ENCODE measurements at regions not wholly inside any gene's neighbourhood (a gene's known extent, or its start where the extent isn't known, plus 50 kb on each side); places are given as distances from the start of the nearest gene placed in this dataset.

DNA sequence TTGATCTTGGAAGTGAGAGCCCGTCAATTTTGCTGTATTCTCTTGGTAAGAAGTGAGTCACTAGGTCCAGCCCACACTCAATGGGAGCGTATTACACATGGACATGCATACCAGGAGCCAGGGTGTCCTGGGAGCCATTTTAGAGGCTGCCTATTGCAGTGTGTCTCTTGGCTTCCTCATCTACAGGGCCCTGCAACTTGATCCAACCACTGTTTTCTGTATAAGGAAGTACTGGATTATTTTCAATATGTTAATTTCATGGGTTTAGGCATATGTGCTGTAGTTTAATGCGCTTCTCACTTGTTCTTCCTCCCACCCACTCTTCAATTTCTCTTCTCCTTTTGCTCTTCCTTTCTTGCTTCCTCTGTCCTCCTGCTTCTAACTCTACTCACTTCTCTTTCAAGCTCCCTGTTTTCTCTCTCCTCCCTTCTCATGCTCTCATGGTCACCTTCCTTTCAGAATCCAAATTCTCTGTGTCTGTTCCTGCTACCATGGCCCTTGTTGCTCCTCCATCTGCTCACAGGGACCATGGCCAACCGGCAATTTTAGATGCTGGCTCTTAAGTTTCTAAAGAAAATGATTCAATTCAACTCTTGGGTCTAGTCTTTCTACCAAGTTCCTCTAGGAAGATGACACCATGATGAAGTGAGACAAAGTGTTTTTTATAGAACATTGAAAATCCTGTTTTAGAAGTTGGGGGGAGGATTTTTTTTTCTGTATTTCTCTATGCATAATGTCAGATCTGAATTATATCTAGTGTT, 152.0 kb upstream of the ZEB2 start:
- H3K27ac Mint-ChIP-seq: no peak overlapping the region
- DNase-seq (ENCODE audit: low spot score, unreplicated experiment): no peak
- no peaks in the 10 kb centered on the region for H3K27me3 Mint-ChIP-seq
- no peaks in the 10 kb centered on the region for H3K9me3 Mint-ChIP-seq (ENCODE audit: low read depth)
- H3K36me3 Mint-ChIP-seq (ENCODE audit: insufficient read depth): no peaks in the 10 kb centered on the region
- TF ChIP-seq, protein P1, sequence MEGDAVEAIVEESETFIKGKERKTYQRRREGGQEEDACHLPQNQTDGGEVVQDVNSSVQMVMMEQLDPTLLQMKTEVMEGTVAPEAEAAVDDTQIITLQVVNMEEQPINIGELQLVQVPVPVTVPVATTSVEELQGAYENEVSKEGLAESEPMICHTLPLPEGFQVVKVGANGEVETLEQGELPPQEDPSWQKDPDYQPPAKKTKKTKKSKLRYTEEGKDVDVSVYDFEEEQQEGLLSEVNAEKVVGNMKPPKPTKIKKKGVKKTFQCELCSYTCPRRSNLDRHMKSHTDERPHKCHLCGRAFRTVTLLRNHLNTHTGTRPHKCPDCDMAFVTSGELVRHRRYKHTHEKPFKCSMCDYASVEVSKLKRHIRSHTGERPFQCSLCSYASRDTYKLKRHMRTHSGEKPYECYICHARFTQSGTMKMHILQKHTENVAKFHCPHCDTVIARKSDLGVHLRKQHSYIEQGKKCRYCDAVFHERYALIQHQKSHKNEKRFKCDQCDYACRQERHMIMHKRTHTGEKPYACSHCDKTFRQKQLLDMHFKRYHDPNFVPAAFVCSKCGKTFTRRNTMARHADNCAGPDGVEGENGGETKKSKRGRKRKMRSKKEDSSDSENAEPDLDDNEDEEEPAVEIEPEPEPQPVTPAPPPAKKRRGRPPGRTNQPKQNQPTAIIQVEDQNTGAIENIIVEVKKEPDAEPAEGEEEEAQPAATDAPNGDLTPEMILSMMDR (IDR thresholded peaks at IDR 0.05; ENCODE audit: unreplicated experiment): no peak
- H3K4me3 Mint-ChIP-seq (ENCODE audit: low read depth): no peak overlapping the region
- peaks cover 7% of the 10 kb centered on the region for H3K4me1 Mint-ChIP-seq (ENCODE audit: low read depth)

DNA sequence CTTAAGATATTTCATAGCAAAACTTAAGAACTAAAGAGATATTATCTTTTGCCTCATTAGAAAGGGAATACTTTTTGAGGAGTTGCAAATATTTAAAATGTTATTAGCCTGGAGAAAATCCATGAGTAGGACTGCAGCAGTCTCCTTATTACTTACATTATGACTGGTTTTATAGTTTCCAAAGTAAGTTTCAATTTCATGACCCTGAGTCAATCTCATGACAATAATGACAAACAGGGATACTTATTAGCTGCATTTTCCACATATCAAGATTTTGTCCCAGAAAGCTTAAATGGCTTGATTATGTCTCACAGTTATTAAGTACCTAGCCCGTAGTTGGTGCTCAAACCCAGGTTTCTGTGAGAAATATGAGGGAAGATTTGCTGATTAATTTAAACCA, 150.8 kb upstream of the ZEB2 start:
- TF ChIP-seq, protein P1 (IDR thresholded peaks at IDR 0.05; ENCODE audit: unreplicated experiment): no peak
- Mint-ChIP-seq H3K9me3 (ENCODE audit: low read depth) (no peaks in the 10 kb centered on the region), H3K36me3 (ENCODE audit: insufficient read depth) (no peaks in the 10 kb centered on the region), H3K27me3 (no peaks in the 10 kb centered on the region), H3K4me1 (ENCODE audit: low read depth) (no peaks in the 10 kb centered on the region), H3K4me3 (ENCODE audit: low read depth) (no peak overlapping the region), H3K27ac (no peak overlapping the region)
- no peak for DNase-seq (ENCODE audit: low spot score, unreplicated experiment)

DNA sequence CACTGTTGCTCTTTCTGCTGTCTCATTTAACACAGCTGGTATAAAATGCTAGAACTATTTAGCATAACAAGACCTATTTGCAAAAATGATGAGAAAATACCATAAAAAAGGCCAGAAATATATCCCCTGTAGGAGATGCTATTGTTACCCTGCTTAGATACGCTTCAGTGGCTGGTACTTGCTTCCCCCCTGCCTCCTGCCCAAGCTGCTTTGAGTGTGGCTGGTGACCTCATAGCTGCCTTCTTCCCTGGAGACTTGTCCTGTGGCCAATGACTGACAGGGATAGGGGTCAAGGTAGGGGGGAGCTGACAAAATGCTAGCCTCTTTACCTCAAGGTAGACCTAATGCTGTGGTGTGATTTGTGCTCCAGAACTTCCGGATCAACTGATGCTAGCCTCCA, 150.2 kb upstream of the ZEB2 start:
- TF ChIP-seq, protein P1 (IDR thresholded peaks at IDR 0.05; ENCODE audit: unreplicated experiment): no peak
- no peaks in the 10 kb centered on the region for H3K36me3 Mint-ChIP-seq (ENCODE audit: insufficient read depth)
- no peaks in the 10 kb centered on the region for H3K9me3 Mint-ChIP-seq (ENCODE audit: low read depth)
- H3K27me3 Mint-ChIP-seq: no peaks in the 10 kb centered on the region
- H3K4me1 Mint-ChIP-seq (ENCODE audit: low read depth): no peaks in the 10 kb centered on the region
- H3K27ac Mint-ChIP-seq: no peak overlapping the region
- H3K4me3 Mint-ChIP-seq (ENCODE audit: low read depth): no peak overlapping the region
- DNase-seq (ENCODE audit: low spot score, unreplicated experiment): no peak

DNA sequence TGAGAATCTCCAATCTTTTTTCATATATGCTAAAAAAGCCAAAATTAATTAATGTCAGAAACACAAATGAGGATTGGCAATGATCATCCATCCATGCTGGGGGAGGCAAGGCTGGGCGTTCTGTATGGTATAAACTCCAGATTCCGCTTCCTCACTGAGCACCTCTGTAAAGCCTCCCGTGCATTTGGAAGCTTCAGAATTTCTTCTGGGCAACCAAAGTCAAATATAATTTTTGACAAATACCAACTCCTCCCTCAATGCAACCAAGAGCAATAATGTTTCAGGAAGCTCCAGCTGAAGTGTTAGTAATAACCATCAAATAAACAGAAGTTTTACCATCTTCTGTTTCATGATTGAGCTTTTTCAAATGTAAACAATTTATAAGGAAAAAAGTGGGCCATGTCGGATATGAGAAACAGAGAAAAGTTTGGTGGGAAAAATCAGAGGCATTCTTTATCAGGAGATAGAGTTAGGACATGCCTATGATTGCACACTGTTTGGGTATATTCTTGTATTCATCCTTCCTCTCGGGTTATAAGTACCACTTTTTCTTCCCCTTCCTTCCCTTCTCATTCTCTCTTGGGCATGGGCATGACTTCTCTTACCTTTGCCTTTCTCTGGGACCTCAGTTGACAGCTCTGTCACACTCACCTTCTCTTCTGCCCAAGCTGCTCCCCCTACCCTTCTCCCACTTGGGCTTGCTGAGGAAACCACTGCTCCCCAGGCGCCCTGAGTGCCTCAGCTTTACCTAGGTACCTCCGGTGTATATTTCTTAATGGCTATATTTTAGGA, 149.5 kb upstream of the ZEB2 start:
- Mint-ChIP-seq H3K9me3 (ENCODE audit: low read depth) (no peaks in the 10 kb centered on the region), H3K4me1 (ENCODE audit: low read depth) (peaks cover 3% of the 10 kb centered on the region), H3K4me3 (ENCODE audit: low read depth) (no peak overlapping the region), H3K27ac (no peak overlapping the region), H3K27me3 (no peaks in the 10 kb centered on the region), H3K36me3 (ENCODE audit: insufficient read depth) (no peaks in the 10 kb centered on the region)
- TF ChIP-seq, protein P1 (IDR thresholded peaks at IDR 0.05; ENCODE audit: unreplicated experiment): no peak
- DNase-seq (ENCODE audit: low spot score, unreplicated experiment): no peak

DNA sequence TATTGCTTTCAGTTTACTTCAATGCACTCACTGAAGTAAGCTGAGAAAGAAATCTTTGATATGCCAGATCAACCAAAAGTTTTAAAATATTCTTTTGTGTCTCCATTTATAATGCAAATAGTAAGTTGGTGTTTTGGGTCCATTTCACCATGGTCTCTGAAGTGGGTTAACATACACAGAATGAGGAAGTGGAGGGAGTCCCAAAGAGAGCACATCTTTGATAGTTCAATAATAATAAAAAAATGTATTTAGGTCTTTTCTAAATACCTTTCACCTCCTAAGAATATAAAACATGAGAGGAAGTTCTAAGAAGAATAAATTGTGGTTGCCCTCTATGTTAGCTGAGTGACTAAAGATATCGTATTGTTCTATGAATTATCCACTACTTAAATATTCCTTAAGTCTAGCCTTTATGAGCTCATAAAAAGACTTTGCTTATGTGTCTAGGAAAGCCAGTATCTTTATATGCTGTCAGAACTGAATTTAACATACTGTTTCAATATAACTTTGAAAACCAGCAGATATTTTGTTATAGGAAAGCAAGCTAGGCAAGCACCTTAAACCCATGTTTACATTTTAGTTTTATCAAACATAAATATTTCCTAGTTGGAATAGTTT, 148.7 kb upstream of the ZEB2 start:
- no peak overlapping the region for H3K4me3 Mint-ChIP-seq (ENCODE audit: low read depth)
- no peak overlapping the region for H3K27ac Mint-ChIP-seq
- DNase-seq (ENCODE audit: low spot score, unreplicated experiment): no peak
- peaks cover 3% of the 10 kb centered on the region for H3K4me1 Mint-ChIP-seq (ENCODE audit: low read depth)
- H3K9me3 Mint-ChIP-seq (ENCODE audit: low read depth): no peaks in the 10 kb centered on the region
- no peaks in the 10 kb centered on the region for H3K36me3 Mint-ChIP-seq (ENCODE audit: insufficient read depth)
- no peaks in the 10 kb centered on the region for H3K27me3 Mint-ChIP-seq
- TF ChIP-seq, protein P1 (IDR thresholded peaks at IDR 0.05; ENCODE audit: unreplicated experiment): no peak

Data from progenitor cell of endocrine pancreas (in vitro differentiated cells).